Activated naive CD8-positive, alpha-beta T cell treated with anti-CD3 and anti-CD28 coated beads, Interleukin-2, amount 10 ng/mL, durations not matched to agents 7 days and 5 days (primary cell): ENCODE measurements at regions not wholly inside any gene's neighbourhood (a gene's known extent, or its start where the extent isn't known, plus 50 kb on each side); places are given as distances from the start of the nearest gene placed in this dataset.

Experiments
- ATAC-seq: fragments of 150-1000 bp; cut with Tn5 transposase; one replicate; pipeline ENCODE4 v1.10.0; 2021; ENCODE audit warnings: low read depth, moderate library complexity
- POLR2A ChIA-PET: fragments of 350-600 bp; sonication (Branson Sonifier 250); formaldehyde crosslinking; loops from one replicate; lab custom pipeline; 2021; ENCODE audit warnings: antibody characterized with exemption; lab: Charles Lee
- DNase-seq: peaks from one replicate; pipeline ENCODE4 v3.0.0; 2021
- H3K27ac Mint-ChIP-seq: one replicate; pipeline ENCODE4 v1.8.0; 2022; ENCODE audit warnings: mild to moderate bottlenecking, mixed read lengths
- H3K27me3 Mint-ChIP-seq: one replicate; pipeline ENCODE4 v1.8.0; 2022; ENCODE audit warnings: mild to moderate bottlenecking, moderate library complexity, mixed read lengths
- H3K36me3 Mint-ChIP-seq: one replicate; pipeline ENCODE4 v1.8.0; 2021; ENCODE audit warnings: mild to moderate bottlenecking, mixed read lengths
- H3K4me1 Mint-ChIP-seq: one replicate; pipeline ENCODE4 v1.8.0; 2021; ENCODE audit warnings: mixed read lengths
- H3K4me3 Mint-ChIP-seq: one replicate; pipeline ENCODE4 v1.8.0; 2022; ENCODE audit warnings: mild to moderate bottlenecking, moderate library complexity, mixed read lengths
- H3K9me3 Mint-ChIP-seq: one replicate; pipeline ENCODE4 v1.8.0; 2021; ENCODE audit warnings: mixed read lengths

DNA sequence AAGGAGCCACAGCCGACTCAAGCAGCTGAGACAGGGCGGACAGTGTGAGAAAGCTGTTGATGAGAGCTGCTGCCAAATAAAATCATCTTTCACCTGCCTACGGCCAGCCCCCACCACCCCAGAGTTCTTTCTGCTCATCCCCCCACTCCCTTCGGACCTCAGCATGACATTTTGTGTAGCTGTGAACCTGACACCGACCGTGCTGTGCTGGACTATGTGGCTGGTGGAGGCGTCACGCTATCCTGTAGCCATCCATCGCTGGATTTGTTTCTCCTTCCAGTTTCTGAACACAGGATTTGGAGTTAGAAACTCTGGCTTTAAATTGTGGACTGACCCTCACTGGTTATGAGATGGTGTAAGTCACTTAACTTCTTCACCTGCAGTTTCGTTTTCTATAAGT is 317.3 kb downstream of the DCDC2C start:
- Mint-ChIP-seq H3K27ac (no peak overlapping the region), H3K27me3 (no peaks in the 10 kb centered on the region), H3K4me3 (no peak overlapping the region), H3K36me3 (no peaks in the 10 kb centered on the region), H3K9me3 (no peaks in the 10 kb centered on the region), H3K4me1 (no peaks in the 10 kb centered on the region)
- ATAC-seq (no peak), DNase-seq (no peak)
- POLR2A ChIA-PET, result no interaction called here

DNA sequence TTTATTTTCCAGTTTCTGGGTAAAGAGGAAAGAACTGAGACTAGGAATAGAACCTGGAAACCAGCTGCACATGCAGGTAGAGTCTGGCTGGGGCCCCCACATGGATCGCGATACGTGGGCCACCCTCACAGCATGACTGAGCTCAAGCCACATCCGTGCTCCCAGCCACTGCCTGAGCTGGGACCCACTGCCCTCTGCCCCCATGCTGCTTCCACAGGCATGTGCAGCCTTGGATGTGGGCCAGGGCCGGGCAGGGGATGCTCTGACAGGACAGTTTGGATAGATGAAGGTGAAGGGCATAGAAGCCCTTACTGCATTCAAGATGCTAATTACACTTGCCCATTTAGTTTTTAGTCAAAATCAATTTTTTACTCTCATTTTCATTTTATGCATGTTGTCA is 321.2 kb downstream of the DCDC2C start:
- no peak for DNase-seq
- POLR2A ChIA-PET, result no interaction called here
- Mint-ChIP-seq H3K27ac (no peak overlapping the region), H3K4me1 (no peaks in the 10 kb centered on the region), H3K4me3 (no peak overlapping the region), H3K9me3 (no peaks in the 10 kb centered on the region), H3K36me3 (no peaks in the 10 kb centered on the region), H3K27me3 (no peaks in the 10 kb centered on the region)
- no peak for ATAC-seq

DNA sequence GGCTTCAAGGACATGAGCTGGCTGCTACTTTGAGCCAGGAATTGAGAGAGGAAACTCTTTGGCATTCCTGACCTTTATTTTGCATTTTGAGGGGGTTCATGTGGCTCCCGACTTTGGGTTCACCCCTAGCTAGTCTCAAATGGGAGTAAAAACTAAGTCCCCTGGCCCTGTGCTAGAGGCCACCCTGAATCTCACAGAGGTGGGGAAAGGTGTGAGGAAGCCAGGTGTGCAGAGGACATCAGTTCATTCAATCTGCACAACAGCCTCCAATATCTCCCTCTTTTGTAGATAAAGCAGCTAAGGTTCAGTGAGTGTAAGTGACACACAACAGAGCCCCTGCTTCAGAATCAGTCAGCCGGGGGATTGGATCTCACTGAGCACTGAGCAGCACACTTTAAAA is 325.7 kb downstream of the DCDC2C start:
- DNase-seq, result no peak
- no peak for ATAC-seq
- Mint-ChIP-seq H3K9me3 (no peaks in the 10 kb centered on the region), H3K27ac (no peak overlapping the region), H3K4me1 (no peaks in the 10 kb centered on the region), H3K4me3 (no peak overlapping the region), H3K36me3 (no peaks in the 10 kb centered on the region), H3K27me3 (no peaks in the 10 kb centered on the region)
- POLR2A ChIA-PET, result no interaction called here

DNA sequence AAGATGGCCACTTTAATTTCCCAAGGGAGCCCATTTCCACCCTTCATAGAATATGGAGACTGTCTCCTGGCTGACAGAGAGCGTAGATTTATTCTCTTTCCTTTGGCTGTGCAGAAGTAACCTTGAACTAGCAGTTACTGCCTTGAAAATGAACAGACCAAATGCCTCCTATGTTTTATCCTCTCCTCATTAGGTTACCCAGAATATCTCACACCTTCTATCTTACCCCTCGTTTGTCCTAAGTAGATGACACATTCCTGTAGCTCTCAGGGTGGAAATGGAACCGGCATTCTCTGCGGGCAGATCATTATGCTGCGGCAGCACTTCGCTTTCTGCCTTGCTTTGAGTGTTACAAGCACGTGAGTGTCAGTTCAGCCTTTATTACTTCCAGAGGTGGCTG is 336.5 kb downstream of the DCDC2C start:
- H3K27me3 Mint-ChIP-seq, result no peaks in the 10 kb centered on the region
- H3K9me3 Mint-ChIP-seq, result peaks cover 7% of the 10 kb centered on the region
- no peak for ATAC-seq
- DNase-seq, result no peak
- H3K4me3 Mint-ChIP-seq, result no peak overlapping the region
- no peak overlapping the region for H3K27ac Mint-ChIP-seq
- no peaks in the 10 kb centered on the region for H3K4me1 Mint-ChIP-seq
- no peaks in the 10 kb centered on the region for H3K36me3 Mint-ChIP-seq
- POLR2A ChIA-PET, result no interaction called here

DNA sequence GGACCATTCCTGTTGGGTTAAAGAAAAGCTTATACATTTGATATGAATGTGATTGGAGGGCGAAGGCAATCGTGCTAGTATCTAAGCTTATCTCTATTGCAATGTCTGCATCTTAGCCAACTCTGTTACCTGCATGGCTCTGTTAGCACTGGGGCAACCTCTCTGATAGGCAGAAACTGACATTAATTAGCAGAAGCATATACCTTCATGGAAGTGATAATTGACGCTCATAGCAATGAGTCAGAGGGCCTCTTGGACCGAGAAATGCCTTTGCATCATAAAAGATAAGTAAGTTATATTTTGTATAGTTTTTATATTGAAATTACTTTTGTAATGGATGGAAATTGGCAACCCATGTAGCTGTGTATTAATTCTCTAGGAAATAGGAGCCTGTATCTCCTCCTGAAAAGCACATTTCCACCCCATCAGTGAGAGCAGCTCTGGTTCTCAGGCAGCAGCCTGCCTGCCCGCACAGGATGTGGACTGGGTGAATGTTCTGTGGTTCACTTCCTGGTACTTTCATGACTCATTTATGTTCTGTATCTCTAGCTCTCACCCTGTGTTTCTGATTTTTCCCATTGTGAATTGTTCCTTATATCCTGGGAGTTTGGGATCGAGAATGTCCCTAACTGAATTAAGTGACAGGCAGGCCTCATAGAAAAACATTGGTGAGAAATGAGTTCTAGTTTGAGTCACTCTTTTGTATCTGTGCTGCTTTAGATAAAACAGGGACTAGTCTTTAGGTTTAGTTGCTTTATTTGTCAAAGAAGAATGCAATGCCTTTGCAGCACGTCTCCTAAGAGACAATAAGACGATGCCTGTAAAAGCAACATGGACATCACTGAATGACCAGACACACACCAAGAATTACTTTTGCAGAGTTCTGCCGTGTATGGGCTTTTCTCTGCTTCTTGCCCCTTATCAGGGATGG is 344.9 kb downstream of the DCDC2C start:
- Mint-ChIP-seq H3K27me3 (peaks cover 18% of the 10 kb centered on the region), H3K36me3 (no peaks in the 10 kb centered on the region), H3K27ac (no peak overlapping the region), H3K4me1 (peaks cover 14% of the 10 kb centered on the region), H3K9me3 (peaks cover 4% of the 10 kb centered on the region), H3K4me3 (peak overlapping the region; percentile 40)
- POLR2A ChIA-PET, result no interaction called here
- peak; percentile 51 for DNase-seq
- ATAC-seq, result peak; percentile 98

DNA sequence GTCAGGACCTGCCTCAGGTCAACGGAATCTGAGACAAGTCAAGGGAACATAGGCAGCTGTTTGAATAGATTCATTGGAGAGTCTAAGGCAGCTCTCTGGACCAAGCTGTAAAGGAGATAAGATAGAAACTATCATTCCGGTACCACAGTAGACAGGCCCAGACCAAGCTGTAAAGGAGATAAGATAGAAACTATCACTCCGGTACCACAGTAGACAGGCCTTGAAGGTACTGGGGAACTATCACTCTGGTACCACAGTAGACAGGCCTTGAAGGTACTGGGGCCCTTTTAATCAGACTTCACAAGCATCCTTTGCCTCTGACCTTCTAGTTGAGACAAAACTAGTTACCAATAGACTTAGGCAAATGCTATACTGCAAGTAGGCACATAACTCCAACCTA is 346.1 kb downstream of the DCDC2C start:
- DNase-seq (no peak), ATAC-seq (no peak)
- no peaks in the 10 kb centered on the region for H3K9me3 Mint-ChIP-seq
- H3K27me3 Mint-ChIP-seq, result peaks cover 18% of the 10 kb centered on the region
- no peak overlapping the region for H3K4me3 Mint-ChIP-seq
- H3K4me1 Mint-ChIP-seq, result peaks cover 14% of the 10 kb centered on the region
- H3K27ac Mint-ChIP-seq, result no peak overlapping the region
- no peaks in the 10 kb centered on the region for H3K36me3 Mint-ChIP-seq
- POLR2A ChIA-PET, result no interaction called here

DNA sequence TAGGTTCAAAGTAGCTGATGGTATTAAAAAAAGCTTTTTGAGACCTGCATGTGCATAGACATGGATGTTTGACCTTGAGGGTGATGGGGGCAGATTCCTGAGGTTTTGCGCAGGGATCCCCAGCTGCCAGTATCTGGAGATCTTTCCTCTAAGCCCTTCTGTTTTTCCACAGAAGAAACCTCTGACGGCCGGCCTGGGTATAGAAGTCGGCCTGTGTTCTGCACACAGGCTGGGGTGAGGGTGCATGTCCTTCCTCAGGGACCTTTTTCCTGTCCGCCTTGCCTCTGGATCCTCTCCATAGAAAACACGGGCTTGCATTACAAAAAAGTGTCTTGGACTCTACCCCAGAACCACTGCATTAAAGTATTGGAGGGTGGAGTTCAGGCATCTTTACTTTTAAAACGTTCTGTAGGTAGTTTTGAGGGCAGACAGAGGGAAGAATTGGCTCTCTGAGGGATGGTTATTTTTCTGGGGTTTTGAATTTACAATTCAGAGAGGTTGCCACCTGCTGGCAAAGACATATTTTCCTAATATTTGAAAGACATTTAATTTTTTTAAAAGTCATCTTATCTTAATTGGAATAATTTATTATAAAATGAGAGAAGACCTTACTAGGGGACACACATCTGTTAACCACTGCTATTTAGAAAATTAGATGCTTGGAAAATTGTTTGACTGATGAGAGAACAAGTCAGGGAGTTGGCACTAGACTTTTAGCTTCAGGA is 350.6 kb downstream of the DCDC2C start:
- H3K27me3 Mint-ChIP-seq, result peaks cover 16% of the 10 kb centered on the region

DNA sequence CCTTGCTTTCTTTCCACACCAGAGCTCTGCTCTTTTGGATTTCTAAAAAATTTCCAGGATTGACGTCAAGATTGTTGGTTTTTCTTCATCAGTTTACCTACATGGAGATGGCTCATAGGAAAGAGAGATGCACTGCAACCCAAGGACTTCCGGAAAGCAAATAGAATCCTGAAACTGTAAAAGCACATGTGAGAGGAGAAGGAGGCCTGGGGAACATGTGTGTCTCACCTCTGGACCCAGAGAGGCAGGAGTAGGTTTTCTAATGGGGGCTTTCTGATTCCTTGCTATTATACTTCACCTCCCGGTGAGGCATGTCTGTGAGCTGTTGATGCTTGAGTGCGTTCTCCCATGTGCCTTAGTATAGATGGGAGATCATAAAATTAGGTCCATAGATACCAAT is 362.8 kb downstream of the DCDC2C start:
- Mint-ChIP-seq H3K27ac (no peak overlapping the region), H3K4me3 (no peak overlapping the region), H3K4me1 (no peaks in the 10 kb centered on the region), H3K36me3 (no peaks in the 10 kb centered on the region), H3K9me3 (no peaks in the 10 kb centered on the region), H3K27me3 (no peaks in the 10 kb centered on the region)
- POLR2A ChIA-PET, result no interaction called here
- ATAC-seq (no peak), DNase-seq (no peak)

More for the DNA sequence above, 350.6 kb downstream of the DCDC2C start:
- peaks cover under 1% of the 10 kb centered on the region for H3K4me1 Mint-ChIP-seq
- H3K27ac Mint-ChIP-seq, result no peak overlapping the region
- no peaks in the 10 kb centered on the region for H3K36me3 Mint-ChIP-seq
- POLR2A ChIA-PET, result no interaction called here
- ATAC-seq (no peak), DNase-seq (no peak)
- no peak overlapping the region for H3K4me3 Mint-ChIP-seq
- no peaks in the 10 kb centered on the region for H3K9me3 Mint-ChIP-seq

DNA sequence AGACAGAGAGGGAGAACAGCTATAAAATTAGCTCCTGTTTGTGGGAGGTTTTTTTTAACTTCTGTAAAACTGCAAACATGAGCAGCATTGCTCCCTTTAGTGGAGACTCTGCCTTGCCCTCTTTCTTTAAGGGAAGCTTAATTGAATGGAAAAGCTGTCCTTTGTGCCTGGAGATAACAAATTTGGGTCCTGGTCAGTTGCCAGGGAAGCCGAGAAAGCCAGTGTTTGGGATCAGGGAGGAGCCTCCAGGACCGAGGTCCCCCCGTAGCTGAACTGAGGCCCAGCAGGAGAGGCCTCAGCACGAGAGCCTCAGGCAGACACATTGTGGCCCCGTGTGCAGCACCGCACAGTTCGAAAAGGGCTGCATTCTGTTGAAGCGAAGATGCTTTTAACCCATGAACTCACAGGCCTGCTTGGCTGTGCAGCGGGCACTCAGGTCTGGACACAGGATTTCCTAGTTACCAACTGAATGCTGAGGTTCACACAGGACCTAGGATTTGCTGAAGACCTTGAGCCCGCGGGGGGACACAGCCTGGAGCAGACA is 369.7 kb downstream of the DCDC2C start:
- DNase-seq (no peak), ATAC-seq (no peak)
- H3K4me1 Mint-ChIP-seq, result no peaks in the 10 kb centered on the region
- no peaks in the 10 kb centered on the region for H3K9me3 Mint-ChIP-seq
- H3K4me3 Mint-ChIP-seq, result no peak overlapping the region
- no peaks in the 10 kb centered on the region for H3K27me3 Mint-ChIP-seq
- no peak overlapping the region for H3K27ac Mint-ChIP-seq
- POLR2A ChIA-PET, result no interaction called here
- H3K36me3 Mint-ChIP-seq, result no peaks in the 10 kb centered on the region

DNA sequence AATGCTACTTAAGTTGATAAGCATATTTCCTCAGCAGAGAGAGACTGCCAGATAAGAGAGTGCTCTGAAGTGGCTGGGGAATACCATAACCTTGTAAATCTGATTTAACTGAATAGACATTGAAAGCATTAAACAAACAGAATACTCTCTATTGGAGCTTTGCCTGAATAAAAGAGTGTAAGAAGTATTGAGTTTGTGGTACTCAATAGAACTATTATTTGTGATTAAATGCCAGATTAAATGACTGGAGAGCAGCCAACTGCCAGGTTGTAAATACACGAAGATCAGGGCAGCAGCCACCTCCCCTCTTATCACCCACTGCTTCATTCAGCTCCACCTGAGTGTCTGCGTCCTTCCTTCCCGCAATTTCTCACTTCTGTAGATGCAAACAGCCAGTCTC is 373.6 kb downstream of the DCDC2C start:
- POLR2A ChIA-PET, result no interaction called here
- Mint-ChIP-seq H3K27me3 (no peaks in the 10 kb centered on the region), H3K27ac (no peak overlapping the region), H3K9me3 (peaks cover 3% of the 10 kb centered on the region), H3K4me3 (no peak overlapping the region), H3K36me3 (no peaks in the 10 kb centered on the region), H3K4me1 (no peaks in the 10 kb centered on the region)
- DNase-seq (no peak), ATAC-seq (no peak)

DNA sequence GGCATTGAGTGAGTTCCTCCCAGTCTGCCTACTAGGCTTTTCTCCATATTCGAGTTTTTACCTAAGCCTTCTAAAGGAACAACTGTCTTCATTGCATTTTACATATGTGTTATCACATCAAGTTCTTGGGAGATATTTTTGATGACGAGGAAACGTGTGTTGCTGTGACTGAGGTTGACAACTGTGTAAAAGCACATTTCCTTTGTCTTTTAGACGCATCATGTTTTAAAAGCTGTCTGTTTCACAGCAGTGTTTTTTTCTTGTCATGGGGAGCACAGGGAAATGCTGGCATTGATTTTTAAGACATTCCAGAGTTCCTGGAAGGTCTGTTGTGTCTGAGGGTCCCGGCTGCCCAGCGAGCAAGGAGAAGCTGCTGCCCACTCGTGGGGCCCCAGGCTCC is 381.8 kb downstream of the DCDC2C start:
- H3K36me3 Mint-ChIP-seq, result no peaks in the 10 kb centered on the region
- DNase-seq (no peak), ATAC-seq (no peak)
- H3K27me3 Mint-ChIP-seq, result no peaks in the 10 kb centered on the region
- H3K27ac Mint-ChIP-seq, result no peak overlapping the region
- H3K4me1 Mint-ChIP-seq, result no peaks in the 10 kb centered on the region
- POLR2A ChIA-PET, result no interaction called here
- no peak overlapping the region for H3K4me3 Mint-ChIP-seq
- peaks cover 5% of the 10 kb centered on the region for H3K9me3 Mint-ChIP-seq

DNA sequence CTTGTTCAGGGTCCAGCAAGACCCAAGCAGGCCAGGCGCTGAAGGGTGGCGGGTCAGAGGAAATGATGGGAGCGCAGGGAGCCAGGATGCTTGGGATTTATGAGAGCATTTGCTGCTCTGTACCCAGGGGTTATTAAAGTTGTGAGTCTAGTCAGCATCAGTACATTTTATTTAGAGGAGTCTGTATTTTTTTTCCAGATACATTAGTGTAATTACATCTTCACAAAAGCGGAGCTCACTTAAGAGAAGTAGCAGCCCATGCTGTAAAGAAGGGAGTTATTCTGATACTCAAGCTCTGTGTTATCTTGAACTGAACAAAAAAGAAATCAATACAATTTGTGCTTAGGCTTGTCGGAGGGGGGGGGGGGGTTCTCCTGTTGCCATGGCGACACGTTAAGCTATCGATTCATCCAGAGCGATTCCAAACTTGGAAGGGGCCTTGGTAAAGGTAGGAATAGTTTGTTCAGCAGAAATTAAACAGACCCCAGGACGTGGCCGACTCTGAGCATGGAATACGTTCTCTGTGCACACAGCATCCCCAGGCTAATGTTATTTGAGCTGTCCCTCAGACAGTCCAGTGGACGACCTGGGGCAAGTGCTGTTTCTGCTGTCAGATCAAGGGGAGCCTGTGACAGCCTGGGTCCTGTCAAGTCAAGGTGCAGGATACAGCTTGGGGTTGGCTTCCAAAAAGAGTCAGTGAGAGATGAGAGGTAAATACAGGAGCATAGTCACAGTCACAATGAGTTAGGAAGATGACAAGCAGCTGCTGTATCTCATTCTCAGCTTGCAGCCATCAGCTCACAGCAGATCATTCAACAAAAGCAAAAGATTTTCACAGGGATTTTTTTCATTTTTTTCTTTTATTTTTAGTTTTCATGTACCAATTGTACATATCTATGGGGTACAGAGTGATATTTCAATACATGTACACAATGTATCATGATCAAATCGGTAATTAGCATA is 387.6 kb downstream of the DCDC2C start:
- H3K4me3 Mint-ChIP-seq, result no peak overlapping the region
- ATAC-seq (no peak), DNase-seq (no peak)
- no peaks in the 10 kb centered on the region for H3K9me3 Mint-ChIP-seq
- H3K4me1 Mint-ChIP-seq, result no peaks in the 10 kb centered on the region
- H3K27me3 Mint-ChIP-seq, result no peaks in the 10 kb centered on the region
- no peak overlapping the region for H3K27ac Mint-ChIP-seq
- POLR2A ChIA-PET, result no interaction called here
- no peaks in the 10 kb centered on the region for H3K36me3 Mint-ChIP-seq

DNA sequence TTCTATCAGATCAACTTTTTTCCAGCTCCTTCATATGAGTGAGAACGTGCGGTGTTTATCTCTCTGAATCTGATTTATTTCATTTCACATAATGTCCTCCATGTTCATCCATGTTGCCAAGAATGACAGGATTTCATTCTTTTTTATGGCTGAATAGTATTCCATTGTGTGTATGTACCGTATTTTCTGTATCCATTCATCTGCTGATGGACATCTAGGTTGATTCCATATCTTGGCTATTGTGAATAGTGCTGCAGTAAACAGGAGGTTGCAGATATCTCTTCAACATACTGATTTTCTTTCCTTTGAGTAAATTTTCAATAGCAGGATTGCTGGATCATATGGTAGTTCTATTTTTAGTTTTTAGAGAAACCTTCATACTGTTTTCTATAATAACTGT is 388.5 kb downstream of the DCDC2C start:
- no peak for DNase-seq
- H3K4me1 Mint-ChIP-seq, result no peaks in the 10 kb centered on the region
- H3K9me3 Mint-ChIP-seq, result no peaks in the 10 kb centered on the region
- POLR2A ChIA-PET, result no interaction called here
- ATAC-seq, result no peak
- no peaks in the 10 kb centered on the region for H3K27me3 Mint-ChIP-seq
- H3K27ac Mint-ChIP-seq, result no peak overlapping the region
- H3K4me3 Mint-ChIP-seq, result no peak overlapping the region
- H3K36me3 Mint-ChIP-seq, result no peaks in the 10 kb centered on the region
